CD4-positive, alpha-beta T cell treated with Interleukin-21 for 1 hour (primary cell): ENCODE measurements at regions not wholly inside any gene's neighbourhood (a gene's known extent, or its start where the extent isn't known, plus 50 kb on each side); places are given as distances from the start of the nearest gene placed in this dataset.

Experiments used
- DNase-seq: peaks from one replicate; pipeline ENCODE4 v3.0.0-alpha.2; 2020

GRCh38 chr5:180411948-180412347 lies 58.8 kb upstream of the GFPT2 start:
- DNase-seq: no peak

GRCh38 chr5:180414176-180414575 lies 61.0 kb upstream of the GFPT2 start:
- no peak for DNase-seq

GRCh38 chr5:180421672-180422071 lies 68.5 kb upstream of the GFPT2 start:
- DNase-seq: no peak

GRCh38 chr5:180423133-180423532 lies 70.0 kb upstream of the GFPT2 start:
- no peak for DNase-seq

DNA sequence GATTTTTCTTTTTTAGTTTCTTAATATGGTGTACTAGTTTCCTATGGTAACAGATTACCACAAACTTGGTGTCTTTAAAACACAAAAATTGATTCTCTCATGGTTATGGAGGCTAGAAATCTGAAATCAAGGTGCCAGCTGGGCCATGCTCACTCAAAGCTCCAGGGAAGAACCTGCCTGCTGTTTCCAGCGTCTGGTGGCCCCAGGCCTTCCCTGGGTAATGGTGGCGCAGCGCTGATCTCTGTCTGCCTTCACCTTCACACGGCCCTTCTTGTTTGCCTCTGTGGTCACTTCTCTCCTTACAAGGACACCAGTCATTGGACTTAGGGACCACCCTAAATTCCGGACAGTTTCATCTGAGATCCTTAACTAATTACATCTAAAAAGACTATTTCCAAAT lies 70.5 kb upstream of the GFPT2 start:
- DNase-seq: no peak

DNA sequence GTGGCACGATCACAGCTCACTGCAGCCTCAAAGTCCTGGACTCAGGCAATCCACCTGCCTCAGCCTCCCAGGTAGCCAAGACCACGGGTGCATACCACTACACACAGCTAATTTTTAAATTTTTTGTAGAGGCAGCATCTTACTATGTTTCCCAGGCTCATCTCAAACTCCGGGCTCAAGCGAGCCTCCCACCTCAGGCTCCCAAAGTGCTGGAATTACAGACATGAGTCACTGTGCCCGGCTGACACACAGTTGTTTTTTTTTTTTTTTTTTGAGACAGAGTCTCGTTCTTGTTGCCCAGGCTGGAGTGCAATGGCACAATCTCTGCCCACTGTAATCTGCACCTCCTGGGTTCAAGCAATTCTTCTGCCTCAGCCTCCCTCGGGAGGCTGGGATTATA lies 70.1 kb upstream of the CNOT6 start:
- DNase-seq: no peak

DNA sequence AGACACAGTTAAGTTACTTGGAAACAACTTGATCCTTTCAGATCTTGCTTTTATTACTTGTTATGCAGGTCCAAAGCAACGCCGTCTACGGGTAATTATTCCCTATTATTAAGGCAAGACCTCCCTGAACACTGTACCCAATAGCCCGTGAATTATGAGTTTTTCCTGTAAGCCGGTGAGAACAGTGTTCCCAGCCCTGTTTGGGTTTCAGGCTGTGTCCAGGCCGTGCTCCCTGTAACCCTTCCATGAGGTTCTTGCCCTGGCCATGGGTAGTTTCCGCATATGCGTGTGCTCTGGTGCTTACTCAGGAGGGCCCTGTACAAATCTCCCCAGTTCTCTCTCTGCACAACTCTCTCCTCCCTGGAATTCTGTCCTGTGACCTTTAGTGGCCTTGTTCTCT lies 65.6 kb upstream of the CNOT6 start:
- DNase-seq: no peak

GRCh38 chr5:180431932-180432331 lies 62.2 kb upstream of the CNOT6 start:
- no peak for DNase-seq

- peak; percentile 1 for DNase-seq
Observed at GRCh38 chr5:180433032-180433422, 61.2 kb upstream of the CNOT6 start.

- no peak for DNase-seq
Observed at GRCh38 chr5:180435594-180435993, 58.6 kb upstream of the CNOT6 start.

- no peak for DNase-seq
Observed at GRCh38 chr5:180436275-180436674, 57.9 kb upstream of the CNOT6 start.

DNA sequence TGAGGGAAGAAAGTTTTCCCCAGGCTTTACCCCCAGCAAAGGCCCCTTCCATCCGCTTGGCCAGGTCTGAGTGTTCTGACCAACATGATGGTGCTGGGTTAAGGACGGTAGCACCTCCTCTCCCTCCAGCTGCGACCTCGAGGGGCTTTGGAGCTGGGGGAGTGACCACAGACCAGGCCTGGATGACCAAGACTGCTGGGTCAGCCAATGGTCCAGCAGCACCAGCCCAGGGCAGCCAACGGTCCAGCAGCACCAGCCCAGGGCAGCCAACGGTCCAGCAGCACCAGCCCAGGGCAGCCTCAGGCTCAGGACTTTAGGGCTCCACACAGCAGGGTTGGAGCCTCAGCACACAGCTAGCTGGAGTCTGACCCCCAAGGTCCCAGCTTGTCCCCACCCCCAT lies 57.2 kb upstream of the CNOT6 start:
- no peak for DNase-seq

DNA sequence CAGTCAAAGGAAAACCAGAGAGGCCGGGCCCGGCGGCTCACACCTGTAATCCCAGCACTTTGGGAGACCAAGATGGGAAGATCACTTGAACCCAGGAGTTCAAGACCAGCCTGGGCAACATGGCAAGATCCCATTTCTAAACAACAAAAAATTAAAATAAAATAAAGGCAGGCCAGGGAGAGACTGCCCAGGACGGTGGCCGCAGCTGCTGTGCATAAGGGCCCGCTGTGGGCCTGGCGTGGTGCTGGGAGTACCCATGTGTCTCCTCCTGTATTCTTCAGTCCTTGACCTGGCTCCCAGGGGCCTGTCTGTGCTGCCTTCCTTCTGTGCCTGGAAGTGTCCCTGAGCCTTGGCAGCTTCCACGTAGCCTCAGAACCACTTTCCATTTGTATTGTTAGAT lies 56.8 kb upstream of the CNOT6 start:
- DNase-seq: no peak

- DNase-seq: no peak
Observed at GRCh38 chr5:180438785-180439780, 55.1 kb upstream of the CNOT6 start.

GRCh38 chr5:180439911-180440769 lies 54.0 kb upstream of the CNOT6 start:
- no peak for DNase-seq

GRCh38 chr5:180441564-180442051 lies 52.6 kb upstream of the CNOT6 start:
- DNase-seq: no peak
